H9 (cell line): ENCODE measurements at regions not wholly inside any gene's neighbourhood (a gene's known extent, or its start where the extent isn't known, plus 50 kb on each side); places are given as distances from the start of the nearest gene placed in this dataset.

Source experiments
- DNase-seq: peaks from one replicate; pipeline ENCODE4 v3.0.0-alpha.2; 2017
- H2AFZ ChIP-seq: one replicate; pipeline ENCODE4 v1.6.1; 2013; ENCODE audit warnings: mild to moderate bottlenecking, low read length, control low read depth, moderate library complexity
- H2AK5ac ChIP-seq: 2 replicates; pipeline ENCODE4 v1.6.1; 2013; ENCODE audit warnings: low read length, control low read depth, mixed read lengths; ENCODE audit not compliant: insufficient read length
- H2BK120ac ChIP-seq: one replicate; pipeline ENCODE4 v1.6.1; 2013; ENCODE audit warnings: low read depth, mild to moderate bottlenecking, low read length, control low read depth, inconsistent platforms; ENCODE audit not compliant: poor library complexity, severe bottlenecking
- H2BK12ac ChIP-seq: 2 replicates; pipeline ENCODE4 v1.6.1; 2013; ENCODE audit warnings: low read length, control low read depth, mixed read lengths, low read depth; ENCODE audit not compliant: insufficient read length
- H2BK15ac ChIP-seq: 2 replicates; pipeline ENCODE4 v1.6.1; 2013; ENCODE audit warnings: low read depth, low read length, control low read depth
- H2BK20ac ChIP-seq: one replicate; pipeline ENCODE4 v1.6.1; 2013; ENCODE audit warnings: low read depth, mild to moderate bottlenecking, low read length, control low read depth, inconsistent platforms; ENCODE audit not compliant: poor library complexity, severe bottlenecking
- H2BK5ac ChIP-seq: 2 replicates; pipeline ENCODE4 v1.6.1; 2013; ENCODE audit warnings: low read length, control low read depth, mixed read lengths; ENCODE audit not compliant: insufficient read length
- H3K14ac ChIP-seq: 2 replicates; pipeline ENCODE4 v1.6.1; 2013; ENCODE audit warnings: low read length, control low read depth; ENCODE audit not compliant: insufficient read depth
- H3K18ac ChIP-seq: 2 replicates; pipeline ENCODE4 v1.6.1; 2013; ENCODE audit warnings: low read depth, mild to moderate bottlenecking, mixed read lengths, low read length, control low read depth; ENCODE audit not compliant: insufficient read length
- H3K23ac ChIP-seq: 2 replicates; pipeline ENCODE4 v1.6.1; 2013; ENCODE audit warnings: low read length, control low read depth, mixed read lengths, low read depth; ENCODE audit not compliant: insufficient read length
- H3K23me2 ChIP-seq: 2 replicates; pipeline ENCODE4 v1.6.1; 2013; ENCODE audit warnings: low read depth, mild to moderate bottlenecking, mixed read lengths, low read length, control low read depth; ENCODE audit not compliant: insufficient read length, poor library complexity, severe bottlenecking
- H3K27ac ChIP-seq: 2 replicates; pipeline ENCODE4 v1.5.1; 2013; ENCODE audit warnings: low read length, control low read depth, mixed read lengths, low read depth; ENCODE audit not compliant: insufficient read length
- H3K27me3 ChIP-seq: 2 replicates; pipeline ENCODE4 v1.6.1; 2013; ENCODE audit warnings: low read length, control low read depth, inconsistent platforms; ENCODE audit not compliant: insufficient read depth
- H3K4ac ChIP-seq: 2 replicates; pipeline ENCODE4 v1.6.1; 2013; ENCODE audit warnings: low read depth, mild to moderate bottlenecking, control low read depth, inconsistent platforms, low read length, moderate library complexity
- H3K4me1 ChIP-seq: 2 replicates; pipeline ENCODE4 v1.6.1; 2013; ENCODE audit warnings: low read length, control low read depth, inconsistent platforms; ENCODE audit not compliant: insufficient read depth
- H3K4me2 ChIP-seq: 2 replicates; pipeline ENCODE4 v1.6.1; 2013; ENCODE audit warnings: low read length, control low read depth, mixed read lengths; ENCODE audit not compliant: insufficient read length, insufficient read depth
- H3K56ac ChIP-seq: 2 replicates; pipeline ENCODE4 v1.6.1; 2013; ENCODE audit warnings: low read depth, mild to moderate bottlenecking, mixed read lengths, low read length, control low read depth; ENCODE audit not compliant: insufficient read length
- H3K79me1 ChIP-seq: 2 replicates; pipeline ENCODE4 v1.6.1; 2013; ENCODE audit warnings: low read depth, mild to moderate bottlenecking, moderate library complexity, low read length, control low read depth, inconsistent platforms; ENCODE audit not compliant: insufficient read depth, poor library complexity, severe bottlenecking
- H3K79me2 ChIP-seq: 2 replicates; pipeline ENCODE4 v1.6.1; 2013; ENCODE audit warnings: low read length, control low read depth, inconsistent platforms; ENCODE audit not compliant: insufficient read depth
- H3K9ac ChIP-seq: 2 replicates; pipeline ENCODE4 v1.6.1; 2013; ENCODE audit warnings: low read length, control low read depth, mixed read lengths; ENCODE audit not compliant: insufficient read length; ENCODE audit errors: extremely low read depth
- H3K9me3 ChIP-seq: one replicate; pipeline ENCODE4 v1.6.1; 2013; ENCODE audit warnings: low read depth, low read length, inconsistent platforms; ENCODE audit not compliant: control insufficient read depth
- H3T11ph ChIP-seq: one replicate; pipeline ENCODE4 v1.6.1; 2013; ENCODE audit warnings: mild to moderate bottlenecking, low read length, control low read depth, inconsistent platforms
- H4K20me1 ChIP-seq: one replicate; pipeline ENCODE4 v1.6.1; 2013; ENCODE audit not compliant: control insufficient read depth, insufficient read length, insufficient read depth
- H4K5ac ChIP-seq: 2 replicates; pipeline ENCODE4 v1.6.1; 2013; ENCODE audit warnings: low read depth, mild to moderate bottlenecking, mixed read lengths, low read length, control low read depth; ENCODE audit not compliant: insufficient read length
- H4K8ac ChIP-seq: replicated peaks from 2 replicates; pipeline ENCODE4 v1.6.1; 2013; ENCODE audit warnings: low read length, control low read depth, mixed read lengths, low read depth; ENCODE audit not compliant: insufficient read length
- H4K91ac ChIP-seq: 2 replicates; pipeline ENCODE4 v1.6.1; 2013; ENCODE audit warnings: low read depth, mild to moderate bottlenecking, moderate library complexity, mixed read lengths, low read length, control low read depth; ENCODE audit not compliant: insufficient read length
- H3K27ac Mint-ChIP-seq, 3 experiments: 2 replicates in 2 of 3; 3 replicates in 1 of 3; pipeline ENCODE4 v1.8.0; 2020 to 2021; ENCODE audit warnings: mixed read lengths in 3 of 3, mild to moderate bottlenecking in 1 of 3, moderate library complexity in 1 of 3
- H3K27me3 Mint-ChIP-seq: 2 replicates; pipeline ENCODE4 v1.8.0; 2021; ENCODE audit warnings: low read depth, mild to moderate bottlenecking, moderate library complexity, mixed read lengths
- H3K36me3 Mint-ChIP-seq, 3 experiments: 2 replicates in 2 of 3; 3 replicates in 1 of 3; pipeline ENCODE4 v1.8.0; 2020 to 2021; ENCODE audit warnings: low read depth in 3 of 3, mixed read lengths in 3 of 3; ENCODE audit not compliant: insufficient read depth in 1 of 3
- H3K4me1 Mint-ChIP-seq, 2 experiments: 2 replicates each; pipeline ENCODE4 v1.8.0; 2020; ENCODE audit warnings: mixed read lengths in 2 of 2
- H3K4me3 Mint-ChIP-seq, 2 experiments: 2 replicates in 1 of 2; 3 replicates in 1 of 2; pipeline ENCODE4 v1.8.0; 2020 to 2021; ENCODE audit warnings: mild to moderate bottlenecking in 2 of 2, mixed read lengths in 2 of 2, moderate library complexity in 1 of 2
- H3K9me3 Mint-ChIP-seq, 2 experiments: 2 replicates in 1 of 2; 3 replicates in 1 of 2; pipeline ENCODE4 v1.8.0; 2020; ENCODE audit warnings: mild to moderate bottlenecking in 2 of 2, mixed read lengths in 2 of 2, moderate library complexity in 1 of 2
- CTCF ChIP-seq: fragments of 200-600 bp; sonication (generic); conservative IDR thresholded peaks from 3 replicates; pipeline ENCODE4 v1.8.0; 2021; ENCODE audit warnings: antibody characterized with exemption, mild to moderate bottlenecking
- whole genome bisulfite sequencing: extraction: QIAGEN DNeasy Blood & Tissue Kit; methylation state at CpG from one replicate; pipeline ENCODE4 v1.1.7; 2013; ENCODE audit warnings: missing lambda C conversion rate, low lambda C conversion rate, mixed read lengths; ENCODE audit not compliant: insufficient read length; ENCODE audit errors: extremely low coverage; 5-methylcytosine and 5-hydroxymethylcytosine counted together

- Histone ChIP-seq H3K27me3 (no peaks in the 10 kb centered on the region), H2BK15ac (no peak overlapping the region), H3K4ac (no peak overlapping the region), H3K9me3 (no peaks in the 10 kb centered on the region), H3K79me1 (no peaks in the 10 kb centered on the region), H3K4me1 (no peaks in the 10 kb centered on the region), H3K23ac (no peak overlapping the region), H2BK12ac (no peak overlapping the region), H4K20me1 (no peaks in the 10 kb centered on the region), H3K79me2 (no peaks in the 10 kb centered on the region), H3K18ac (no peak overlapping the region), H3K23me2 (no peaks in the 10 kb centered on the region), H2BK5ac (no peak overlapping the region), H3T11ph (no peak overlapping the region), H4K8ac (no peak overlapping the region), H2BK120ac (no peak overlapping the region), H2AFZ (no peak overlapping the region), H3K9ac (no peak overlapping the region), H2AK5ac (no peak overlapping the region), H2BK20ac (no peak overlapping the region), H3K14ac (no peak overlapping the region), H4K91ac (no peak overlapping the region), H4K5ac (no peak overlapping the region), H3K27ac (no peak overlapping the region), H3K4me2 (no peak overlapping the region), H3K56ac (no peak overlapping the region)
- WGBS: no CpG with 5 or more reads among the region's 5 CpGs
- Mint-ChIP-seq H3K36me3 (no peaks in the 10 kb centered on the region), H3K27me3 (no peaks in the 10 kb centered on the region), H3K4me3 (no peak overlapping the region), H3K27ac (no peak overlapping the region), H3K4me1 (no peaks in the 10 kb centered on the region), H3K9me3 (no peaks in the 10 kb centered on the region)
- DNase-seq: no peak
- no peak for TF ChIP-seq CTCF
These were observed 654.0 kb upstream of the KCNMB2 start for GRCh38 chr3:177882124-177882648.
